ENCODE measurements at regions not wholly inside any gene's neighbourhood (a gene's known extent, or its start where the extent isn't known, plus 50 kb on each side); places are given as distances from the start of the nearest gene placed in this dataset.
A peak's percentile ranks its signal among the peaks of the same experiment; 100 is the strongest.

GRCh38 chr6:14807971-14808370 is 437.9 kb upstream of the JARID2 start:
- no peak for DNase-seq

- no peak for DNase-seq
Observed at GRCh38 chr6:14810021-14810420, 435.8 kb upstream of the JARID2 start.

- no peak for DNase-seq
Observed at GRCh38 chr6:14811775-14812428, 434.0 kb upstream of the JARID2 start.

GRCh38 chr6:14814016-14814415 is 431.9 kb upstream of the JARID2 start:
- DNase-seq: no peak

GRCh38 chr6:14816116-14816859 is 429.6 kb upstream of the JARID2 start:
- DNase-seq: no peak

GRCh38 chr6:14817074-14817473 is 428.8 kb upstream of the JARID2 start:
- no peak for DNase-seq

GRCh38 chr6:14818422-14818884 is 427.4 kb upstream of the JARID2 start:
- no peak for DNase-seq

GRCh38 chr6:14819001-14819400 is 426.9 kb upstream of the JARID2 start:
- no peak for DNase-seq

- no peak for DNase-seq
Observed at GRCh38 chr6:14819840-14820420, 425.9 kb upstream of the JARID2 start.

GRCh38 chr6:14822012-14822553 is 423.8 kb upstream of the JARID2 start:
- no peak for DNase-seq

GRCh38 chr6:14822679-14823078 is 423.2 kb upstream of the JARID2 start:
- no peak for DNase-seq

- DNase-seq: no peak
Observed at GRCh38 chr6:14824060-14824459, 421.8 kb upstream of the JARID2 start.

- no peak for DNase-seq
Observed at GRCh38 chr6:14824484-14825275, 421.2 kb upstream of the JARID2 start.

- no peak for DNase-seq
Observed at GRCh38 chr6:14826456-14826855, 419.4 kb upstream of the JARID2 start.

GRCh38 chr6:14827354-14827753 is 418.5 kb upstream of the JARID2 start:
- no peak for DNase-seq

- no peak for DNase-seq
Observed at GRCh38 chr6:14828201-14828611, 417.7 kb upstream of the JARID2 start.

GRCh38 chr6:14831070-14831469 is 414.8 kb upstream of the JARID2 start:
- DNase-seq: no peak

- no peak for DNase-seq
Observed at GRCh38 chr6:14831937-14832336, 413.9 kb upstream of the JARID2 start.

- DNase-seq: no peak
Observed at GRCh38 chr6:14832427-14832826, 413.4 kb upstream of the JARID2 start.

GRCh38 chr6:14834851-14835530 is 410.9 kb upstream of the JARID2 start:
- no peak for DNase-seq

- DNase-seq: peak; percentile 16
Observed at GRCh38 chr6:14837435-14837834, 408.4 kb upstream of the JARID2 start.

GRCh38 chr6:14838133-14838583 is 407.7 kb upstream of the JARID2 start:
- DNase-seq: no peak
